Liver (tissue), 7 donors: ENCODE measurements at regions not wholly inside any gene's neighbourhood (a gene's known extent, or its start where the extent isn't known, plus 50 kb on each side); places are given as distances from the start of the nearest gene placed in this dataset.

Source experiments
- DNase-seq: peaks from one replicate; pipeline ENCODE4 v3.0.0-alpha.2; 2017; ENCODE audit warnings: low spot score
- H3K27ac ChIP-seq, 2 donors: one replicate each; pipeline ENCODE4 v1.7.0; 2013; ENCODE audit warnings: inconsistent platforms in 2 of 2, low read length in 2 of 2, control low read depth in 1 of 2, low read depth in 1 of 2, mild to moderate bottlenecking in 1 of 2
- H3K27me3 ChIP-seq, 4 donors: one replicate each; pipeline versions ENCODE4 v1.6.1 to v1.7.0; 2013; ENCODE audit warnings: low read length in 3 of 4, inconsistent platforms in 1 of 4, mild to moderate bottlenecking in 1 of 4, moderate library complexity in 1 of 4; ENCODE audit not compliant: control insufficient read depth in 4 of 4, insufficient read depth in 4 of 4
- H3K36me3 ChIP-seq, 4 donors: one replicate each; pipeline versions ENCODE4 v1.6.1 to v1.7.0; 2013; ENCODE audit warnings: low read length in 3 of 4, mild to moderate bottlenecking in 3 of 4, low read depth in 1 of 4, moderate library complexity in 1 of 4; ENCODE audit not compliant: control insufficient read depth in 4 of 4, insufficient read depth in 3 of 4
- H3K4me1 ChIP-seq, 4 donors: one replicate each; pipeline versions ENCODE4 v1.6.1 to v1.7.0; 2013; ENCODE audit warnings: low read length in 3 of 4, mild to moderate bottlenecking in 3 of 4, moderate library complexity in 1 of 4; ENCODE audit not compliant: control insufficient read depth in 4 of 4, insufficient read depth in 4 of 4
- H3K4me3 ChIP-seq, 3 donors: one replicate each; pipeline versions ENCODE4 v1.6.1 to v1.7.0; 2013; ENCODE audit warnings: low read length in 3 of 3, control low read depth in 1 of 3, low read depth in 1 of 3, mild to moderate bottlenecking in 1 of 3
- H3K9ac ChIP-seq, 2 donors: one replicate each; pipeline ENCODE4 v1.7.0; 2013; ENCODE audit warnings: low read length in 2 of 2, mild to moderate bottlenecking in 2 of 2, moderate library complexity in 2 of 2, control low read depth in 1 of 2, low read depth in 1 of 2
- H3K9me3 ChIP-seq, 4 donors: one replicate each; pipeline versions ENCODE4 v1.6.1 to v1.7.0; 2013; ENCODE audit warnings: low read length in 3 of 4; ENCODE audit not compliant: control insufficient read depth in 4 of 4
- ATF3 ChIP-seq: IDR thresholded peaks from 2 replicates; pipeline ENCODE4 v1.6.1; 2016; ENCODE audit warnings: antibody characterized with exemption
- EGR1 ChIP-seq, 2 donors: IDR thresholded peaks; 2 replicates each; pipeline ENCODE4 v1.6.1; 2016 to 2018; ENCODE audit warnings: antibody characterized with exemption in 2 of 2, low read depth in 2 of 2
- FOXA1 ChIP-seq: IDR thresholded peaks from 2 replicates; pipeline ENCODE4 v1.6.1; 2016; ENCODE audit warnings: antibody characterized with exemption
- FOXA2 ChIP-seq: IDR thresholded peaks from 2 replicates; pipeline ENCODE4 v1.6.1; 2016; ENCODE audit warnings: antibody characterized with exemption
- GABPA ChIP-seq, 2 donors: IDR thresholded peaks in 1 of 2; conservative IDR thresholded peaks in 1 of 2; 2 replicates each; pipeline ENCODE4 v1.6.1; 2016; ENCODE audit warnings: antibody characterized with exemption in 2 of 2, mild to moderate bottlenecking in 1 of 2, moderate library complexity in 1 of 2
- HNF4A ChIP-seq, 2 donors: conservative IDR thresholded peaks; 2 replicates each; pipeline ENCODE4 v1.6.1; 2016; ENCODE audit warnings: antibody characterized with exemption in 2 of 2, mild to moderate bottlenecking in 2 of 2
- HNF4G ChIP-seq: IDR thresholded peaks from 2 replicates; pipeline ENCODE4 v1.6.1; 2016; ENCODE audit warnings: antibody characterized with exemption
- JUND ChIP-seq, 2 donors: IDR thresholded peaks; 2 replicates each; pipeline ENCODE4 v1.6.1; 2016; ENCODE audit warnings: antibody characterized with exemption in 2 of 2
- NR2F2 ChIP-seq: IDR thresholded peaks from 2 replicates; pipeline ENCODE4 v1.6.1; 2016; ENCODE audit warnings: antibody characterized with exemption
- RAD21 ChIP-seq, 2 donors: IDR thresholded peaks; 2 replicates each; pipeline ENCODE4 v1.6.1; 2016; ENCODE audit warnings: antibody characterized with exemption in 2 of 2, mild to moderate bottlenecking in 2 of 2
- REST ChIP-seq: IDR thresholded peaks from 2 replicates; pipeline ENCODE4 v1.6.1; 2016; ENCODE audit warnings: antibody characterized with exemption, mild to moderate bottlenecking
- RXRA ChIP-seq, 2 donors: IDR thresholded peaks; 2 replicates each; pipeline ENCODE4 v1.6.1; 2017 to 2018; ENCODE audit warnings: antibody characterized with exemption in 2 of 2, mild to moderate bottlenecking in 1 of 2
- SP1 ChIP-seq: IDR thresholded peaks from 2 replicates; pipeline ENCODE4 v1.6.1; 2018; ENCODE audit warnings: antibody characterized with exemption, mild to moderate bottlenecking
- TAF1 ChIP-seq: conservative IDR thresholded peaks from 2 replicates; pipeline ENCODE4 v1.6.1; 2016; ENCODE audit warnings: antibody characterized with exemption, mild to moderate bottlenecking
- YY1 ChIP-seq: IDR thresholded peaks from 2 replicates; pipeline ENCODE4 v1.6.1; 2016; ENCODE audit warnings: antibody characterized with exemption, mild to moderate bottlenecking
- ZBTB33 ChIP-seq: IDR thresholded peaks from 2 replicates; pipeline ENCODE4 v1.6.1; 2016; ENCODE audit warnings: antibody characterized with exemption
- WGBS: extraction: QIAGEN DNeasy Blood & Tissue Kit; methylation state at CpG from one replicate; pipeline ENCODE4 v1.1.7; 2013; 5-methylcytosine and 5-hydroxymethylcytosine counted together
- TF ChIP-seq, protein P1 (sequence below): IDR thresholded peaks from 2 replicates; pipeline ENCODE4 v1.6.1; 2016; ENCODE audit warnings: antibody characterized with exemption
- donor health status: healthy.
- donor health status: healthy.
- donor health status: healthy.
- donor health status: healthy.

- TF ChIP-seq HNF4A (conservative IDR thresholded peaks at IDR 0.05) (no peak), EGR1 (IDR thresholded peaks at IDR 0.05; ENCODE audit: low read depth in 2 of 2) (no peak)
These were observed 167.1 kb upstream of the FBXL4 start (continued) for GRCh38 chr6:99114769-99115406.

- H3K9ac ChIP-seq: no peak overlapping the region
- peaks cover 0 to 7% (median under 1%) of the 10 kb centered on the region in 4 donors for H3K27me3 ChIP-seq
- no peaks in the 10 kb centered on the region for H3K4me1 ChIP-seq
- H3K27ac ChIP-seq: no peak overlapping the region
- TF ChIP-seq, protein P1, sequence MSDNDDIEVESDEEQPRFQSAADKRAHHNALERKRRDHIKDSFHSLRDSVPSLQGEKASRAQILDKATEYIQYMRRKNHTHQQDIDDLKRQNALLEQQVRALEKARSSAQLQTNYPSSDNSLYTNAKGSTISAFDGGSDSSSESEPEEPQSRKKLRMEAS: no peak
- no peak for TF ChIP-seq EGR1 (IDR thresholded peaks at IDR 0.05; ENCODE audit: low read depth in 2 of 2)
- no peak for TF ChIP-seq REST
- no peak for TF ChIP-seq NR2F2
- TF ChIP-seq FOXA2: no peak
- TF ChIP-seq FOXA1: no peak
- TF ChIP-seq ZBTB33: no peak
- TF ChIP-seq TAF1: no peak
- no peak for DNase-seq
- no peaks in the 10 kb centered on the region for H3K36me3 ChIP-seq
- no peaks in the 10 kb centered on the region for H3K9me3 ChIP-seq
- 88% methylated on average over 3 of the region's 3 CpGs for WGBS
- no peak overlapping the region for H3K4me3 ChIP-seq
These were observed 163.8 kb upstream of the FBXL4 start for GRCh38 chr6:99111590-99111989.

- Histone ChIP-seq H3K27me3 (peaks cover 0 to 7% (median under 1%) of the 10 kb centered on the region in 4 donors), H3K9ac (no peak overlapping the region), H3K36me3 (no peaks in the 10 kb centered on the region), H3K4me3 (no peak overlapping the region), H3K9me3 (no peaks in the 10 kb centered on the region), H3K27ac (no peak overlapping the region), H3K4me1 (no peaks in the 10 kb centered on the region)
- no peak for DNase-seq
- 52% methylated on average over 3 of the region's 3 CpGs for WGBS
- TF ChIP-seq, protein P1: no peak
- TF ChIP-seq TAF1 (no peak), FOXA1 (no peak), SP1 (no peak), HNF4A (conservative IDR thresholded peaks at IDR 0.05) (no peak), EGR1 (IDR thresholded peaks at IDR 0.05; ENCODE audit: low read depth in 2 of 2) (no peak), REST (no peak), NR2F2 (no peak), YY1 (no peak), RAD21 (IDR thresholded peaks at IDR 0.05) (no peak), FOXA2 (no peak), ATF3 (no peak), JUND (IDR thresholded peaks at IDR 0.05) (no peak), ZBTB33 (no peak), GABPA (IDR thresholded peaks at IDR 0.05 in 1 of 2, conservative IDR thresholded peaks at IDR 0.05 in 1 of 2) (no peak), HNF4G (no peak), RXRA (IDR thresholded peaks at IDR 0.05) (no peak)
These were observed 162.3 kb upstream of the FBXL4 start for GRCh38 chr6:99110029-99110428.
